ENCODE measurements at regions not wholly inside any gene's neighbourhood (a gene's known extent, or its start where the extent isn't known, plus 50 kb on each side); places are given as distances from the start of the nearest gene placed in this dataset.
"Not testable (repeated sequence)": the region's sequence is repeated elsewhere in the genome, so short reads cannot be mapped to it uniquely, and the experiment has no call there.

GRCh38 chr1:67916140-67916886, 83.0 kb upstream of the GNG12 start:
- intact Hi-C loops (cut with DNase I): no loop called here
- DNase-seq (ENCODE audit: low spot score) (no peak), ATAC-seq (no peak)

- intact Hi-C loops (cut with DNase I): no loop called here
- ATAC-seq: no peak
- DNase-seq (ENCODE audit: low spot score): no peak
Observed at GRCh38 chr1:67909776-67910175, 76.5 kb upstream of the GNG12 start.

DNA sequence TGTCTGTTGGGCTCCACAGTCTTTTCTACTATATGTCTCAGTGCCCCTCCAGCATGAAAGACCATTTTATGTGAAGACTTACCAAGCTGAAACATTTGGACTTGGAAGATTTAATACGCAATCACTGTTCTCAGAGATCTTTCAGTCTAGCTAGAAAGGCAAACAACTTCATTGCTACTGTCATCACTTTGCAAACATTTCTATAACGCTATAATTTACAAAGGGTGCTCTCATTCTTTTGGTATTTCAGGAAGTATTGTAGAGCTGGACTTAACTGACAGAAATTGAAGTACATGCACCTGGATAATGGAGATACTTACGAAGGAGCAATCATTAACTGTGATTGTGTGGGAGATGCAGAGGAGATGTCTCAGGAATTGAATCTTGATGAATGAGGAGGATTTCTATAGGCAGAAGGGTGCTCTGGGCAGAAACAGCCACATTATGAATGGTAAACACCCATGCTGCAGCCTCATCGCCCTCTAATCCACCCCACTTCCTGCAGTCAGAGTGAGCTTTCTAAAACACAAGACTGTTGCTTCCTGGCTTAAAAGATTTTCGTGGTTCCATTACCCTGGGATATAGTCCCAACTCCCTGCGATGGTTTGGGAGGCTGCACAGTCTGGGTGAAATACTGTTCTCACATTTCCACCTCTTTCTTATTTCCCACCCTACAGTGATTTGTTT, 75.1 kb upstream of the GNG12 start:
- ATAC-seq: no peak
- intact Hi-C loops (cut with DNase I): no loop called here
- DNase-seq (ENCODE audit: low spot score): no peak

DNA sequence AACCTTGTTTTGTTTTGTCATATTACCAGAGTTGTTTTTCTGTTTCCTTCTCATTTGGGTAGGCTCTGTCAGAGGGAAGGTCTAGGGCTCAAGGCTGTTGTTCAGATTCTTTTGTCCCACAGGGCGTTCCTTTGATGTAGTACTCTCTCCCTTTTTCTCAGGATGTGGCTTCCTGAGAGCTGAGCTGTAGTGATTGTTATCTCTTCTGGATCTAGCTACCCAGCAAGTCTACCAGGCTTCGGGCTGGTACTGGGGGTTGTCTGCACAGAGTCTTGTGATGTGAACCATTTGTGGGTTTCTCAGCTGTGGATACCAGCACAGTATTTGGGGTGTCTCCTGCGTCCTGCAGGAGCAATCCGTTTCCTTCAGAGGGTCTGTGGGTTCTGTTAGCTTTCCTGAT, 74.2 kb upstream of the GNG12 start:
- intact Hi-C loops (cut with DNase I); DNase-seq (ENCODE audit: low spot score); ATAC-seq: not testable (repeated sequence)

DNA sequence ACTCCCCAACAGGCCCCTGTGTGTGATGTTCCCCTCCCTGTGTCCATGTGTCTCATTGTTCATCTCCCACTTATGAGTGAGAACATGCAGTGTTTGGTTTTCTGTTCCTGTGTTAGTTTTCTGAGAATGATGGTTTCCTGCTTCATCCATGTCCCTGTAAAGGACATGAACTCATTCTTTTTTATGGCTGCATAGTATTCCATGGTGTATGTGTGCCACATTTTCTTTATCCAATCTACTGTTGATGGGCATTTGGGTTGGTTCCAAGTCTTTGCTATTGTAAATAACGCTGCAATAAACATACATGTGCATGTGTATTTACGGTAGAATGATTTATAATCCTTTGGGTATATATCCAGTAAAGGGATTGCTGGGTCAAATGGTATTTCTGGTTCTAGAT, 72.7 kb upstream of the GNG12 start:
- ATAC-seq; DNase-seq (ENCODE audit: low spot score); intact Hi-C loops (cut with DNase I): not testable (repeated sequence)

DNA sequence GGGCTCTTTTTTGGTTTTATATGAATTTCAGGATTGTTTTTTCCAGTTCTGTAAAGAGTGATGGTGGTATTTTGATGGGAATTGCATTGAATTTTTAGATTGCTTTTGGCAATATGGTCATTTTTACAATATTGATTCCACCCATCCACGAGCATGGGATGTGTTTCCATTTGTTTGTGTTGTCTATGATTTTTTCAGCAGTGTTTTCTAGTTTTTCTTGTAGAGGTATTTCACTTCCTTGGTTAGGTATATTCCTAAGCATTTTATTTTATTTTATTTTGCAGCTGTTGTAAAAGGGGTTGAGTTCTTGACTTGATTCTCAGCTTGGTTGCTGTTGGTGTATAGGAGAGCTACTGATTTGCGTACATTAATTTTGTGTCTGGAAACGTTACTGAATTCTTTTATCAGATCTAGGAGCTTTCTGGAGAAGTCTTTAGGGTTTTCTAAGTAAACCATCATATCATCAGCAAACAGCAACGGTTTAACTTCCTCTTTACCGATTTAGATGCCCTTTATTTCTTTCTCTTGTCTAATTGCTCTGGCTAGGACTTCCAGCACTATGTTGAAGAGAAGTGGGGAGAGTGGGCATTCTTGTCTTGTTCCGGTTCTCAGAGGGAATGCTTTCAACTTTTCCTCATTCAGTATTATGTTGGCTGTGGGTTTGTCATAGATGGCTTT, 69.4 kb upstream of the GNG12 start:
- DNase-seq (ENCODE audit: low spot score); ATAC-seq; intact Hi-C loops (cut with DNase I): not testable (repeated sequence)

- intact Hi-C loops (cut with DNase I): no loop called here
- ATAC-seq (no peak), DNase-seq (ENCODE audit: low spot score) (no peak)
Observed at GRCh38 chr1:67898033-67898726, 64.9 kb upstream of the GNG12 start.

- ATAC-seq (no peak), DNase-seq (ENCODE audit: low spot score) (no peak)
- intact Hi-C loops (cut with DNase I): no loop called here
Observed at GRCh38 chr1:67897270-67897949, 64.1 kb upstream of the GNG12 start.

DNA sequence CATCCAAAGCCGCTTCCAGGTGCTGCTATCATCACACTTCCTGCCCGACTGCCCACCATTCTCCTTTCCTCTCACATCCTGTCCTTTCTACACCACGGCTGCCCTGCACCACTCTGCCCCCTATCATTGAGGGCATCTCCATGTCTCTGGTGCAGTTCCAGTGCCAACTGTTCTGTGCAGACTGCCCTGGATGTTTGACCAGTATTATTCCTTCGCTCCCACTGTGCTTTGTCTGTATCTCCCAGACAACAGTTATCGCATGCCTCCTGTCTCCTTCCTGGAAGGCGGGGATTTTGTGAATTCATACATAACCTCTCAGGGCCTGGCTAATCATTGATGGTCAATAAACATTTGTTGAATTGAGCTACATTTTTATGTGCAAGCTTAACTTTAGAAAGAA, 63.6 kb upstream of the GNG12 start:
- intact Hi-C loops (cut with DNase I): no loop called here
- ATAC-seq (no peak), DNase-seq (ENCODE audit: low spot score) (no peak)

GRCh38 chr1:67894981-67895735, 61.9 kb upstream of the GNG12 start:
- DNase-seq (ENCODE audit: low spot score) (no peak), ATAC-seq (no peak)
- intact Hi-C loops (cut with DNase I): no loop called here

DNA sequence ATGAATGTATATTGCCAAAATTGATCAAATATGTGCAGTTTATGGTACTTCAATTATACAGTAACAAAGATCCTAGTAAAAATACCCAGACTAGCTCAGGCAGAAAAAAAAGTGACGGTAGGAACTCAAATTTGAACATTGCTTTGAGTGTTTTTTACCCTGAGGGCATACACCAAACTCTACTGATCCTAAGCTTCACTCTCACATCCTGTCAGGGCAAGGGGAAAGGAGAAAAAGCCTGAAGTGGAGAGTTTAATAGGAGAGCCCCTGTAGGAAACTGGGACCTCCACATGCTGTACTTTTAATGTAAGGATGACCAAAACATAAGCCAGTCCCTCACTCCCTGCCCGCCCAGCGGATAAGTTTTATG, 59.8 kb upstream of the GNG12 start:
- no peak for ATAC-seq
- intact Hi-C loops (cut with DNase I): no loop called here
- no peak for DNase-seq (ENCODE audit: low spot score)

DNA sequence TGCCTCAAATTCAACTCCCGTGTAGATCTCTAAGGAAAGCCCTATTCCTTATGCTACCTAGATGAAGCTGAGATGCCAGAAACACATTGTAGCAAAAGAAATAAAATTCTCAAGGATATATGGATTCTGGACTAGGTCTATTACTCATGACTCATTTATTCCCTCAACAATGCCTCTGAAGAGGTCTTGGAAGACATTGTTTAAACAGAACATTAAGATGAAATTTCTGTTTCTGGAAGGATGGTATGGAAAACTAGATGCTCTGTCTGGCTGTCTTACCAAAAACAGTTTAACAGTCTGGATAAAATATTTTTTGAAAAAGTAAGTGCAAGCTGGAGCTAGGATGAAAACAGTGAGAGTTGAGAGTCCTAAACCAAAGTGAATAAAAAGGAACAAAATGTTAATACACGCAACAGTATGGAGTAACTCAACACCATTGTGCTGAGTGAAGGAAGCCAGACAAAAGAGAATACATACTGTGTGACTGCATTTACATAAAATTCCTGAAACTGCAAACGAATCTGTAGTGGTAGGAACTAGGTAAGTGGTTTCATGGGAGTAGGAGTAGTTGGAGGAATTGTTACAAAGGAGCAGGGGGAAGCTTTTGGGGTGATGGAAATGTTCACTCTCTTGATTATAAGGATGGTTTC, 59.3 kb upstream of the GNG12 start:
- DNase-seq (ENCODE audit: low spot score) (no peak), ATAC-seq (no peak)
- intact Hi-C loops (cut with DNase I): no loop called here

- DNase-seq (ENCODE audit: low spot score): no peak
- intact Hi-C loops (cut with DNase I): no loop called here
- no peak for ATAC-seq
Observed at GRCh38 chr1:67890857-67891256, 57.6 kb upstream of the GNG12 start.

DNA sequence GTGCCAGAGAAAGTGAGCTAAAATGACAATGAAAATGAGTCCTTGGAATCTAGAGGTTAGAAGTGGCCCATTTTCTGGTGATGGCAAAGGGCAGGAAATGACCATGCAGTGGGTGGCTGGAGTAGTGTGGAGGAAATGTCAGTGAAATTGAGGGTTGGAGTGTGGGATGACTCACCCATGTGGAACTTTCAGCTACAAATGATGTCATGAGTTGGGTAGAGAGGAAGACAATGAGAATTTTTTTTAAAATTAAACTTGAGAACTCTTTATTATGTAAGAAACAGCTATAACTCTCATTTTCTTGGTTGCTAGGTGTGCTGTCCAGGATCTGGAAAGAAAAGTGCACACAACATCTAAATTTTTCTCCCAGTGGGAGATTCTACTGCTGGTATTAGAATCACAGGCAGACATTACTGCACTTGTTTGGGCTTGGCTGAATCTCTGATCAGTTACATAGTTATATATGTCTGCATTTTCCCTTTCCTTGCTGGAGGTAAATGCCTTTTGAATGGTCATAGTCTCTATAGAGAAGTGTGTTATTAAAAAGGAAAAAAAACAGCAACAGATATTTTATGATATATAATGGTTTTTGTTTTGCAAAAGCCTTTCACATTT, 56.8 kb upstream of the GNG12 start:
- intact Hi-C loops (cut with DNase I): no loop called here
- DNase-seq (ENCODE audit: low spot score) (no peak), ATAC-seq (no peak)

DNA sequence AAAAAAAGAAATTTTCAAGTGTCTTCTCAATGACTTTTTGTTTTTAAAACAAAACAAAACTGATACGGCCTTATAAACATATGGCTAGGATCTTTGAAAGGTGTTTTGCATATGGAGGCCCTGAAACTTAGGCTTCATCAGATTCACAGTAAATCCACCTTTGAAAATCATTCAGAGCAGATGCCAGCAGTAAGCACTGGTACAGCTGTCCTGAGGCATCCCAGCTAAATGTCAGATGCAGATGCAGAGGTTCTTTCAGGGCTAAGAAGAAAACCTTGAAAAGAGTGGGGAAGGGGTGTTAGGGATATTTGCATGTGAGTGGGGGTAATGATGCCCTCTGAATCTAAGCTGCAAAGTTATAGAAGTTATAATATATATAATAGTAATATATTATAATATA, 56.2 kb upstream of the GNG12 start:
- ATAC-seq (no peak), DNase-seq (ENCODE audit: low spot score) (no peak)
- intact Hi-C loops (cut with DNase I): no loop called here

- ATAC-seq (no peak), DNase-seq (ENCODE audit: low spot score) (no peak)
- intact Hi-C loops (cut with DNase I): no loop called here
Observed at GRCh38 chr1:67888216-67889106, 55.2 kb upstream of the GNG12 start.

- ATAC-seq: no peak
- no peak for DNase-seq (ENCODE audit: low spot score)
- intact Hi-C loops (cut with DNase I): no loop called here
Observed at GRCh38 chr1:67887146-67887545, 53.9 kb upstream of the GNG12 start.
